GM12875 (cell line): ENCODE measurements at regions not wholly inside any gene's neighbourhood (a gene's known extent, or its start where the extent isn't known, plus 50 kb on each side); places are given as distances from the start of the nearest gene placed in this dataset.

Source experiments
- H3K4me3 ChIP-seq: one replicate; pipeline ENCODE4 v1.5.1; 2011; ENCODE audit warnings: low read depth, low read length, control low read depth
- CTCF ChIP-seq: IDR thresholded peaks from 2 replicates; pipeline ENCODE4 v1.5.1; 2011; ENCODE audit warnings: low read depth, mild to moderate bottlenecking, control low read depth, inconsistent platforms, low read length, moderate library complexity, borderline replicate concordance; ENCODE audit not compliant: insufficient read depth

DNA sequence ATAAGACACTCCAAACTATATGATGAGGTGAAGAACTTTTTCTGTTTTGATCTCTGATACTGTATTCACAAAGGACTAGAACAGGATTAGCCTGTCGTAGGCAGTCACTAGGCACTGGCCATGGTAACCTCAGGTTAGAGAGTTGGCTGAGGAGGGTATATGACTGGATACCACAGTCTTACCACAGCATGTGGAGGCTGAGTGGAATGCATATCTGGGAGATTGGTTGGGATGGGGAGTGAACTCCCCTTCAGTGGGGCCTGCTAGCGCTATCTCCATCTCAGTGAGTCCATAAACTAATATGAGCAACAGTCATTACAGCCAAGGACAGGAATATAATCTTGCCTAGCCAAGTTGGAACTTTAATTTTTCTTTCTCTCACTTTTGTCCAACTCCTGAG is 339.1 kb downstream of the SPATA31D1 start:
- TF ChIP-seq CTCF: no peak
- H3K4me3 ChIP-seq: no peak overlapping the region

- H3K4me3 ChIP-seq: no peak overlapping the region
- no peak for TF ChIP-seq CTCF
Observed at GRCh38 chr9:82331079-82331478, 342.5 kb downstream of the SPATA31D1 start.

- no peak overlapping the region for H3K4me3 ChIP-seq
- no peak for TF ChIP-seq CTCF
Observed at GRCh38 chr9:82332018-82332773, 343.6 kb downstream of the SPATA31D1 start.

DNA sequence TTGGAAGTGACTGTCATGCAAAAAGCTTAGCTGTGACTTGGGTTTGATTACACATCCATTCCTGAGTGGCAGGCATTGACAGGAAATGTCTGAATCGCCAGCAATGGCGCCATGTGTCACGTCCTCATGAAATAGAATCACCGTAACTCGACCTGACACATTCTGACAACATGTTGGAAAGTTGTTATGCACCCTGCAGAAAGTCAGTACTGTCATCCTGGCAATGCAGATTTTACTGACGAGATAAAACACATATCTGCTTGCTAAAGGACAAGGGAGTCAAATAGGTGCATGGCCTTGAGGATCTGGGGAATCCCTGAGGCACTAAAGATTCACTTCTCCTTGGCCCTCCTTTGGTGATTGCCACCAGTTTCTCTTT is 344.2 kb downstream of the SPATA31D1 start:
- TF ChIP-seq CTCF: no peak
- no peak overlapping the region for H3K4me3 ChIP-seq

GRCh38 chr9:82333671-82334070 is 345.1 kb downstream of the SPATA31D1 start:
- TF ChIP-seq CTCF: no peak
- no peak overlapping the region for H3K4me3 ChIP-seq

DNA sequence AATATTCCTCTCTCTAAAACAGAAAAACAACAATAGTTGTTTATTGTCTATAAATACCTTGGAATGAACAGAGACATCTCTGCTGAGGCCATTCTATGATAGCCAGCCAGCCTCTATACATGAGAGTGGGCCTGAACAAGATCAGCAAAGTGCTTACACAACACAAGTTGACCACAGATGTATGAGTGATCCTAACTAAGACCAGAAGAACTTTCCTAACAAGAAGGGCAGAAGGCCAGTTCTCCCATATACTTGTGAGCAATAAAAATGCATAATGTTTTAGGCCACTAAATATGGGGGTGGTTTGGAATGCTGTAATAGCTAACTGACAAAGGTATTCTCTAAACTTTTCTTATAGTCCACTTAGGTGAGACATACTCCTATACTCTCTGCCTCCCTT is 345.7 kb downstream of the SPATA31D1 start:
- TF ChIP-seq CTCF: no peak
- H3K4me3 ChIP-seq: no peak overlapping the region

- TF ChIP-seq CTCF: no peak
- H3K4me3 ChIP-seq: no peak overlapping the region
Observed at GRCh38 chr9:82337351-82337750, 348.8 kb downstream of the SPATA31D1 start.
